T-cell (primary cell): ENCODE measurements at regions not wholly inside any gene's neighbourhood (a gene's known extent, or its start where the extent isn't known, plus 50 kb on each side); places are given as distances from the start of the nearest gene placed in this dataset.

Source experiments
- ATAC-seq, 4 experiments: fragments of 200-7000 bp in 3 of 4; fragments of 150-1000 bp in 1 of 4; cut with Tn5 transposase; replicated peaks in 1 of 4; 1 replicate in 3 of 4; 2 replicates in 1 of 4; pipeline ENCODE4 v1.10.0; 2021; ENCODE audit warnings: moderate library complexity in 3 of 4, mild to moderate bottlenecking in 2 of 4, moderate number of reproducible peaks in 1 of 4
- CTCF ChIA-PET, 2 donors: fragments of 300-600 bp; sonication (Branson Sonifier 250); formaldehyde crosslinking; loops; one replicate each; lab custom pipeline; 2022; ENCODE audit warnings: antibody characterized with exemption in 2 of 2; lab: Charles Lee
- POLR2A ChIA-PET, 2 donors: fragments of 300-600 bp; sonication (Branson Sonifier 250); formaldehyde crosslinking; loops; one replicate each; lab custom pipeline; 2022; ENCODE audit warnings: antibody characterized with exemption in 2 of 2; lab: Charles Lee
- DNase-seq, 35 experiments: peaks; one replicate each; pipeline versions ENCODE4 v3.0.0 to v3.0.0-alpha.2; 2013 to 2023
- H3K27ac ChIP-seq: one replicate; pipeline ENCODE4 v1.5.1; 2013; ENCODE audit warnings: low read length
- H3K27me3 ChIP-seq, 2 experiments: replicated peaks in 1 of 2; 1 replicate in 1 of 2; 2 replicates in 1 of 2; pipeline versions ENCODE4 v1.6.1 to v1.7.0; 2013; ENCODE audit warnings: low read length in 1 of 2, mixed read lengths in 1 of 2; ENCODE audit not compliant: control insufficient read depth in 2 of 2, insufficient read depth in 2 of 2; ENCODE audit errors: extremely low read depth in 1 of 2
- H3K36me3 ChIP-seq, 2 donors: 1 replicate in 1 of 2; 2 replicates in 1 of 2; pipeline versions ENCODE4 v1.6.1 to v1.7.0; 2013; ENCODE audit warnings: low read length in 1 of 2; ENCODE audit not compliant: control insufficient read depth in 2 of 2, insufficient read depth in 1 of 2; ENCODE audit errors: extremely low read depth in 1 of 2
- H3K4me1 ChIP-seq, 2 experiments: 1 replicate in 1 of 2; 2 replicates in 1 of 2; pipeline versions ENCODE4 v1.6.1 to v1.7.0; 2013; ENCODE audit warnings: low read length in 2 of 2, mixed read lengths in 1 of 2; ENCODE audit not compliant: insufficient read depth in 2 of 2, control insufficient read depth in 1 of 2; ENCODE audit errors: extremely low read depth in 1 of 2
- H3K4me3 ChIP-seq, 2 donors: 1 replicate in 1 of 2; 2 replicates in 1 of 2; pipeline versions ENCODE4 v1.5.1 to v1.7.0; 2013; ENCODE audit warnings: mild to moderate bottlenecking in 2 of 2, low read length in 1 of 2, moderate library complexity in 1 of 2; ENCODE audit not compliant: control insufficient read depth in 1 of 2; ENCODE audit errors: extremely low read depth in 1 of 2
- H3K9me3 ChIP-seq: 2 replicates; pipeline ENCODE4 v1.7.0; 2013
- H3K27ac Mint-ChIP-seq, 2 donors: one replicate each; pipeline ENCODE4 v1.8.0; 2020 to 2021; ENCODE audit warnings: mild to moderate bottlenecking in 2 of 2, mixed read lengths in 2 of 2
- H3K27me3 Mint-ChIP-seq, 2 donors: one replicate each; pipeline ENCODE4 v1.8.0; 2021 to 2022; ENCODE audit warnings: mixed read lengths in 2 of 2
- H3K36me3 Mint-ChIP-seq: one replicate; pipeline ENCODE4 v1.8.0; 2021; ENCODE audit warnings: mixed read lengths
- H3K4me1 Mint-ChIP-seq, 3 donors: one replicate each; pipeline ENCODE4 v1.8.0; 2020 to 2022; ENCODE audit warnings: mixed read lengths in 3 of 3, mild to moderate bottlenecking in 1 of 3
- H3K4me3 Mint-ChIP-seq, 3 donors: one replicate each; pipeline ENCODE4 v1.8.0; 2020 to 2022; ENCODE audit warnings: mild to moderate bottlenecking in 3 of 3, mixed read lengths in 3 of 3, moderate library complexity in 3 of 3
- H3K9me3 Mint-ChIP-seq, 3 donors: one replicate each; pipeline ENCODE4 v1.8.0; 2020 to 2022; ENCODE audit warnings: mixed read lengths in 3 of 3
- WGBS: methylation state at CpG from one replicate; pipeline ENCODE4 v1.1.5; 2013; ENCODE audit warnings: missing lambda C conversion rate; ENCODE audit not compliant: insufficient coverage; 5-methylcytosine and 5-hydroxymethylcytosine counted together

DNA sequence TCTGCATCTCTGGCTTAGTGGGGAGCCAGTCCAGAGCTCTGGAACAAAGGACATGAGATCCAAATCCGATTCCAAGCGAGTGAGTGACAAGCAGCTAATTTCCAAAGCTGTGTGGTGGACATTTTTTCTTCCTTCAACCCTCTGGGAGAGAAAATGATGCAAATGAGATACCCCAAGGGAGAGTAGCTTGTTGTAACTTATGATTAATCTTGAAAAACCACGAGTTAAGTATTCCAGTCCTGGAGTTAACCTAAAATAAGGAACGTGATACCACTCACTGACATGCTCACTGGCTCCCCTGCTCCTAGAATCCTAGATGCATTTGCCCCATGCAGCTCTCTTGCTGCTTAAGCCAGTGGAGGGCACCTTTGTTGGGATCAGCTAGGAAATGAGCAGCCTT is 116.0 kb upstream of the HABP2 start:
- Histone ChIP-seq H3K27me3 (no peaks in the 10 kb centered on the region), H3K36me3 (no peaks in the 10 kb centered on the region), H3K4me1 (no peaks in the 10 kb centered on the region), H3K9me3 (no peaks in the 10 kb centered on the region), H3K27ac (no peak overlapping the region), H3K4me3 (no peak overlapping the region)
- no peaks in the 10 kb centered on the region for H3K4me1 Mint-ChIP-seq
- no peaks in the 10 kb centered on the region for H3K36me3 Mint-ChIP-seq
- ChIA-PET CTCF (interaction anchor here in 1 of 2 donors (0.5 kb wide), 1 partner anchor 428 kb away, joined by 3 read pairs; no protein-coding TSS in a partner anchor), POLR2A (no interaction called here)
- H3K27me3 Mint-ChIP-seq, result peaks cover 5 to 7% of the 10 kb centered on the region in 2 donors
- H3K4me3 Mint-ChIP-seq, result no peak overlapping the region
- H3K9me3 Mint-ChIP-seq, result no peaks in the 10 kb centered on the region
- DNase-seq, result no peak
- ATAC-seq, result no peak
- WGBS, result 23% methylated on average over 2 of the region's 4 CpGs
- no peak overlapping the region for H3K27ac Mint-ChIP-seq

DNA sequence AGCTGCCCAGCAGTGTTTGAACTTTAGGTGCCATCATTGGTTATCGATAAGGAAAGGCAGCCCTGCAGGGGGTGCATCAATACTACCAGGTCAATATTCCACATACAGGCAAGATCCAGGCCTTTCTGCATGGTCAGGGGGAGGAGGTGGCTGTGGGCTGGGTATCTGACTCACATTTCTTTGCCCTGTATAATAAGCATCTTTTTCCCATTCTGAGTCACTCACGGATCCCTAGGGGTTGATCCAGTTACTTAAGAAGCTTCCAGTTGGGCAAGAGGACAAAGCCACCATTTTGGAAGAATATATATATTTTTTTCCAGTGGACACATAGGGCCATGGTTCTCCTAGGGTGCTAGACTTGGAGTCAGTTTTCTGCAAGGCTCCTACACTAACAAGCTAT is 114.2 kb upstream of the HABP2 start:
- Histone ChIP-seq H3K27me3 (no peaks in the 10 kb centered on the region), H3K4me1 (no peaks in the 10 kb centered on the region), H3K36me3 (no peaks in the 10 kb centered on the region), H3K9me3 (no peaks in the 10 kb centered on the region), H3K4me3 (no peak overlapping the region), H3K27ac (no peak overlapping the region)
- POLR2A ChIA-PET, result no interaction called here
- DNase-seq (no peak), ATAC-seq (no peak)
- no CpG with 5 or more reads among the region's 2 CpGs for WGBS
- H3K4me3 Mint-ChIP-seq, result no peak overlapping the region
- no peak overlapping the region for H3K27ac Mint-ChIP-seq
- H3K4me1 Mint-ChIP-seq, result no peaks in the 10 kb centered on the region
- H3K27me3 Mint-ChIP-seq, result peaks cover 5 to 7% of the 10 kb centered on the region in 2 donors
- CTCF ChIA-PET, result no interaction called here
- no peaks in the 10 kb centered on the region for H3K9me3 Mint-ChIP-seq
- no peaks in the 10 kb centered on the region for H3K36me3 Mint-ChIP-seq

DNA sequence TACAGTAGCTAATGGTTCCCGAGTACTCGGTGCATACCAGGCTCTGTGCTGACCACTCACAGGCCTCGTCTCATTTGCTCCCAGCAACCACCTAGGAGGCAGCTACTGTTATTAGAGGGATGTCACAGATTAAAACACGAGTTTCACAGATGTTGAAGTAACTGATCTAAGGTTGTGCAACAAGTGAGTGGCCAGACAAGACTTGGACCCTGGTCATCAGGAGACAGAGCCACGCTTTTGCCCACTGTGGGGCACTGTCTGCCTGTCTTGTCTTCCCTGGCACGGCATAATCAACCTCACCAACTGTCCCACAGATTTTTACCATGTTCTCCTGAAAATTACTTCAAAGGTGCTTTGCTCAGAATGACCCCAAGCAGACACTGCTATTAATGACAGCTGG is 111.6 kb upstream of the HABP2 start:
- Mint-ChIP-seq H3K4me3 (no peak overlapping the region), H3K27ac (no peak overlapping the region), H3K27me3 (peaks cover 5 to 10% of the 10 kb centered on the region in 2 donors), H3K4me1 (no peaks in the 10 kb centered on the region), H3K9me3 (no peaks in the 10 kb centered on the region), H3K36me3 (no peaks in the 10 kb centered on the region)
- H3K36me3 ChIP-seq, result no peaks in the 10 kb centered on the region
- WGBS, result 82% methylated on average over 5 of the region's 6 CpGs
- H3K27ac ChIP-seq, result no peak overlapping the region
- POLR2A ChIA-PET, result no interaction called here
- no peaks in the 10 kb centered on the region for H3K27me3 ChIP-seq
- H3K4me3 ChIP-seq, result no peak overlapping the region
- H3K4me1 ChIP-seq, result no peaks in the 10 kb centered on the region
- ATAC-seq (no peak), DNase-seq (no peak)
- H3K9me3 ChIP-seq, result no peaks in the 10 kb centered on the region
- CTCF ChIA-PET, result interaction anchor here in 1 of 2 donors (0.5 kb wide), 1 partner anchor 12 kb away, joined by 6 read pairs; no protein-coding TSS in a partner anchor

DNA sequence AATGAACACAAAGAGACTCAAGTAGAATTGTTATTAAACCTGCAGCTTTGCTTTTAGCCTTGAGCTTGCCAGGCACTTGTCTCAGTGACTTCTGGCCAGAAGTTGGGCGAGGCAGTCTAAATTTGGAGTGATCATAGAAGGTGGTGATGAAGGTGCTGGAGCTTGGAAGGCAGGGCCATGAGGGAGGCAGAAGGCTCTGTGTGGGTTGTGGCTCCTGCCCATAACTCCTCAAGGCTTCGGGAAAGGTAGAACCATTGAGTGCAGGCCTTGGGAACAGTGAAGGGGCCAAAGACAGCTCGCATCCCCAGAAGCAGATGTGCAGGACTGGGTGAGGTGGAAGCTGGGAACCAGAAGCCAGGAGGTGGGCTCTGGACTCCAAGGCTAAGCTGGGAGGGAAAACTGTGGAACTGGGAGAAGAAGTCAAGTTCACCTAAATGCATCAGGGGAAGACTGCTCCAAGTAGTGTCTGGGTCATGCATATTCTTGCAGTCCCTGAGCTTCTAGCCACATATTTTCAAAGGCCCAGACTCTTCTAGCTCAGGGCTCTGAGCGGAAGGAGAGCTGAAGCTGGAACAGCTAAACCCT is 111.1 kb upstream of the HABP2 start:
- H3K27ac Mint-ChIP-seq, result no peak overlapping the region
- DNase-seq (no peak), ATAC-seq (no peak)
- H3K4me1 Mint-ChIP-seq, result no peaks in the 10 kb centered on the region
- ChIA-PET POLR2A (no interaction called here), CTCF (interaction anchor here in 1 of 2 donors (0.5 kb wide), 1 partner anchor 12 kb away, joined by 6 read pairs; no protein-coding TSS in a partner anchor)
- no peak overlapping the region for H3K4me3 ChIP-seq
- no peaks in the 10 kb centered on the region for H3K36me3 ChIP-seq
- no peaks in the 10 kb centered on the region for H3K9me3 ChIP-seq
- no peak overlapping the region for H3K27ac ChIP-seq
- 80% methylated on average over 4 of the region's 4 CpGs for WGBS
- H3K4me3 Mint-ChIP-seq, result no peak overlapping the region
- H3K36me3 Mint-ChIP-seq, result no peaks in the 10 kb centered on the region
- no peaks in the 10 kb centered on the region for H3K27me3 ChIP-seq
- H3K9me3 Mint-ChIP-seq, result no peaks in the 10 kb centered on the region
- H3K27me3 Mint-ChIP-seq, result peaks cover 0 to 8% of the 10 kb centered on the region in 2 donors
- H3K4me1 ChIP-seq, result no peaks in the 10 kb centered on the region

DNA sequence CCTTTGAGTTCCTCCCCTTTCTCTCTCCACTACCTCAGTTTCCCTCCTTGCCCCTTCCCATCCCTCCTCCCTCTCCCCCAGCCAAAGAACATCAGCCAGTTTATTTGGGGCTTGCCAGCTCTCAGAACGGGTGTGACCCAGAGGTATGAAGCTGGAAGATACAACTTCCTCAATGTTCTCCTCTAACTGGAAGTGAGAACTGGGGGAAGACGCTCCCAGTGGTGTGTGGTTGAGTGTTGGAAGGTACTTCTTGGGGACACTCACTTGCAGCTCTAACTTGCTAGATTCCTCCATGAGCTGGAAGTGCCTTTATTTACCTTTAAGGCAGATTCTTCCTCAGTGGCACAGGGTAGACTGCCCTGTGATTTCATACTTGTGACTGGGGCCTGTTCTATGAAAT is 110.5 kb upstream of the HABP2 start:
- CTCF ChIA-PET, result no interaction called here

DNA sequence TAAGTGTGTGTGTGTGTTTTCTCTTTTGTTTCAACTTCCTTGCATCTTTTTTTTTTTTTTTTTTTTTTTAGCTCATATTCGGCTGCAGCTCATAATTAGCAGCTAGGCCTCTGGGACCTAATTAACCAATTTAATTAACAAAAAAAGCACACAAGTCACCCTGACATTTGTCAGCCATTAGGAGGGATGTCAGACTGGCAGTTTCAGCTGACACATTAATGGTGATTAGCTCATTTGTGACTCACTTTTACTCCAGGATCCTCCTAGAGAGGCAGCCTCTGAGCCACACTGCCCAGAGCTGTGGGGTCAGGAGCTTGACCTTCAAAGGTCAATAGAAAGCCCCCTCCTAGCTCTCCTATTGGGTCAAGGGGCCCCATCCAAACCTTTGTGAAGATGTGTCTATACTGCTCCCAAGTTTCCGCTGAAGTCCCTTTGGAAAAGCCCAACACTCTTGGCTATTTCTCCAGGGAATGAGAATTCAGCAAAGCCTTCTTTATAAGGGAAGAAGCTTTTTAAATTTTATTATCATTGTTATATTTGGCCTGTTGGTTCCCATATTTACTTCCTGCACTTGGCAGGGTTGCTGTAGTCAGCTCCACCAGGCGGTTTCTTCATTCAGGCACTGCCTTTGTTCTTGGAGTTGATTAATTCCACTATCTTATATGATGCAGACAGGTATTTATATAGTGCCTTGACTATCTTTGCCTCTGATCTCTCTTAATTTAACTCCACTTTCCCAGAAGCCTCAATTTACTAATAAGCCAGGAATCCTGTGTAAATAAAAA is 109.5 kb upstream of the HABP2 start:
- no peaks in the 10 kb centered on the region for H3K36me3 Mint-ChIP-seq
- H3K36me3 ChIP-seq, result no peaks in the 10 kb centered on the region
- ATAC-seq, result no peak
- peaks cover 9 to 13% of the 10 kb centered on the region in 2 donors for H3K27me3 Mint-ChIP-seq
- H3K27ac ChIP-seq, result no peak overlapping the region
- H3K27ac Mint-ChIP-seq, result no peak overlapping the region
- no peaks in the 10 kb centered on the region for H3K4me1 ChIP-seq
- no peak for DNase-seq
- no peaks in the 10 kb centered on the region for H3K4me1 Mint-ChIP-seq
- no peak overlapping the region for H3K4me3 Mint-ChIP-seq
- H3K27me3 ChIP-seq, result no peaks in the 10 kb centered on the region
- POLR2A ChIA-PET, result interaction anchor here in 1 of 2 donors (0.6 kb wide), 1 partner anchor 36 kb away, joined by 3 read pairs; no protein-coding TSS in a partner anchor
- no CpG with 5 or more reads among the region's 3 CpGs for WGBS
- CTCF ChIA-PET, result interaction anchor here in 1 of 2 donors (0.6 kb wide), 1 partner anchor 45 kb away, joined by 3 read pairs; no protein-coding TSS in a partner anchor
- H3K9me3 ChIP-seq, result no peaks in the 10 kb centered on the region
- no peak overlapping the region for H3K4me3 ChIP-seq
- no peaks in the 10 kb centered on the region for H3K9me3 Mint-ChIP-seq

More for the DNA sequence above, 110.5 kb upstream of the HABP2 start:
- Mint-ChIP-seq H3K27ac (no peak overlapping the region), H3K9me3 (no peaks in the 10 kb centered on the region), H3K4me1 (no peaks in the 10 kb centered on the region), H3K27me3 (peaks cover 2 to 12% of the 10 kb centered on the region in 2 donors), H3K36me3 (no peaks in the 10 kb centered on the region), H3K4me3 (no peak overlapping the region)
- Histone ChIP-seq H3K4me1 (no peaks in the 10 kb centered on the region), H3K36me3 (no peaks in the 10 kb centered on the region), H3K27ac (no peak overlapping the region), H3K27me3 (no peaks in the 10 kb centered on the region), H3K4me3 (no peak overlapping the region), H3K9me3 (no peaks in the 10 kb centered on the region)
- WGBS, result no CpG with 5 or more reads among the region's 2 CpGs
- no peak for DNase-seq
- no peak for ATAC-seq
- POLR2A ChIA-PET, result no interaction called here
